Stomach (tissue), 4 donors: ENCODE measurements at regions not wholly inside any gene's neighbourhood (a gene's known extent, or its start where the extent isn't known, plus 50 kb on each side); places are given as distances from the start of the nearest gene placed in this dataset.

Experiments
- CTCF ChIP-seq, 7 experiments: fragments of 450-650 bp in 4 of 7; fragments of 200-600 bp in 3 of 7; sonication (generic) in 3 of 7; IDR thresholded peaks; one replicate each; pipeline ENCODE4 v1.5.1; 2016 to 2019; ENCODE audit warnings: antibody characterized with exemption in 7 of 7, control low read depth in 2 of 7, mild to moderate bottlenecking in 1 of 7
- EP300 ChIP-seq: sonication (generic); formaldehyde crosslinking; IDR thresholded peaks from one replicate; pipeline ENCODE4 v1.6.1; 2017; ENCODE audit warnings: antibody characterized with exemption
- POLR2A ChIP-seq, 4 donors: fragments of 450-650 bp; IDR thresholded peaks; one replicate each; pipeline ENCODE4 v1.6.1; 2016; ENCODE audit warnings: antibody characterized with exemption in 4 of 4, control low read depth in 2 of 4, mild to moderate bottlenecking in 1 of 4, moderate library complexity in 1 of 4
- POLR2AphosphoS5 ChIP-seq, 3 donors: sonication (generic); formaldehyde crosslinking; IDR thresholded peaks; one replicate each; pipeline ENCODE4 v1.6.1; 2016; ENCODE audit warnings: antibody characterized with exemption in 3 of 3

GRCh38 chr3:194982472-194982871 is 288.5 kb downstream of the XXYLT1 start:
- TF ChIP-seq CTCF (IDR thresholded peaks at IDR 0.05): no peak
- no peak for TF ChIP-seq EP300
- TF ChIP-seq POLR2A (IDR thresholded peaks at IDR 0.05): no peak
- no peak for TF ChIP-seq POLR2AphosphoS5 (IDR thresholded peaks at IDR 0.05)
